ENCODE measurements at regions not wholly inside any gene's neighbourhood (a gene's known extent, or its start where the extent isn't known, plus 50 kb on each side); places are given as distances from the start of the nearest gene placed in this dataset.

DNA sequence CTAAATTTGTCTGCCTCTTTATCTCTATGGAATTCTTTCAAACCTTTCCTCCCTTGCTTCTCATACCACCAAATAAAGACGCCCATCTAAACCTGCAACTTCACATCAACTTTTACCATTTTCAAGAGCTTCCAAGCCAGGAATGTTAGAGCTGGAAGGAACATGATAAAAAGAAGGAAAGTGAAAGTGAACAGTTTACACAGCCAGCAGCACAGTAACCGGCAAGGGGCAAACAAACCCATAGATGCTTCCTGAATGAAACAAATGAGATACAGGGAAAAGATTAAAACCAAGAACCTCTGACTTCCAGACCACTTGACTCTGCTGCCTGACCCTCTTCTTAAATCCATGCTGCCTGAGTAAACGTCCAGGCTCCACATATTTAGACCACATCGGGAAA, 231.1 kb upstream of the CA10 start:
- no peak for TF ChIP-seq CTCF (conservative IDR thresholded peaks at IDR 0.05 in 1 of 2, IDR thresholded peaks at IDR 0.05 in 1 of 2; ENCODE audit: low read depth in 1 of 2, low read length in 2 of 2)
- no peak for TF ChIP-seq EZH2 (IDR thresholded peaks at IDR 0.05; ENCODE audit: low read length, missing control alignments)
